ENCODE measurements at regions not wholly inside any gene's neighbourhood (a gene's known extent, or its start where the extent isn't known, plus 50 kb on each side); places are given as distances from the start of the nearest gene placed in this dataset.

GRCh38 chr5:120999550-120999949 is 535.5 kb downstream of the PRR16 start (continued):
- TF ChIP-seq NR2F6 (IDR thresholded peaks at IDR 0.05) (no peak), NR2F6 (CRISPR knock-in tag; IDR thresholded peaks at IDR 0.05) (no peak), ZNF446 (CRISPR knock-in tag; IDR thresholded peaks at IDR 0.05) (no peak), MXI1 (IDR thresholded peaks at IDR 0.05; ENCODE audit: borderline replicate concordance, low read depth, low read length) (no peak), ZNF138 (CRISPR knock-in tag; IDR thresholded peaks at IDR 0.05; ENCODE audit: low read depth) (no peak), SALL1 (CRISPR knock-in tag; IDR thresholded peaks at IDR 0.05) (no peak)
- TF ChIP-seq, protein P1, sequence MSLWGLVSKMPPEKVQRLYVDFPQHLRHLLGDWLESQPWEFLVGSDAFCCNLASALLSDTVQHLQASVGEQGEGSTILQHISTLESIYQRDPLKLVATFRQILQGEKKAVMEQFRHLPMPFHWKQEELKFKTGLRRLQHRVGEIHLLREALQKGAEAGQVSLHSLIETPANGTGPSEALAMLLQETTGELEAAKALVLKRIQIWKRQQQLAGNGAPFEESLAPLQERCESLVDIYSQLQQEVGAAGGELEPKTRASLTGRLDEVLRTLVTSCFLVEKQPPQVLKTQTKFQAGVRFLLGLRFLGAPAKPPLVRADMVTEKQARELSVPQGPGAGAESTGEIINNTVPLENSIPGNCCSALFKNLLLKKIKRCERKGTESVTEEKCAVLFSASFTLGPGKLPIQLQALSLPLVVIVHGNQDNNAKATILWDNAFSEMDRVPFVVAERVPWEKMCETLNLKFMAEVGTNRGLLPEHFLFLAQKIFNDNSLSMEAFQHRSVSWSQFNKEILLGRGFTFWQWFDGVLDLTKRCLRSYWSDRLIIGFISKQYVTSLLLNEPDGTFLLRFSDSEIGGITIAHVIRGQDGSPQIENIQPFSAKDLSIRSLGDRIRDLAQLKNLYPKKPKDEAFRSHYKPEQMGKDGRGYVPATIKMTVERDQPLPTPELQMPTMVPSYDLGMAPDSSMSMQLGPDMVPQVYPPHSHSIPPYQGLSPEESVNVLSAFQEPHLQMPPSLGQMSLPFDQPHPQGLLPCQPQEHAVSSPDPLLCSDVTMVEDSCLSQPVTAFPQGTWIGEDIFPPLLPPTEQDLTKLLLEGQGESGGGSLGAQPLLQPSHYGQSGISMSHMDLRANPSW (CRISPR knock-in tag; IDR thresholded peaks at IDR 0.05; ENCODE audit: borderline replicate concordance): no peak

GRCh38 chr5:121006217-121006616 is 542.1 kb downstream of the PRR16 start:
- Histone ChIP-seq H4K20me1 (ENCODE audit: insufficient read depth, low read length) (no peaks in the 10 kb centered on the region), H3K36me3 (replicated peaks in 1 of 2; ENCODE audit: control insufficient read depth in 1 of 2, insufficient read depth in 2 of 2, low read length in 2 of 2) (no peaks in the 10 kb centered on the region), H3K27ac (ENCODE audit: extremely low read length, insufficient read depth, low read length) (no peak overlapping the region), H3K79me2 (ENCODE audit: insufficient read depth, low read length) (no peaks in the 10 kb centered on the region), H3K4me2 (ENCODE audit: low read depth, low read length) (no peak overlapping the region), H2AFZ (ENCODE audit: low read length) (no peak overlapping the region), H3K4me1 (ENCODE audit: insufficient read depth, low read length) (no peaks in the 10 kb centered on the region), H3K9me3 (ENCODE audit: low read length) (no peaks in the 10 kb centered on the region), H3K4me3 (replicated peaks in 1 of 3; ENCODE audit: insufficient read depth in 1 of 3, low read depth in 2 of 3, low read length in 3 of 3) (no peak overlapping the region), H3K9ac (ENCODE audit: insufficient read depth, low read depth, low read length) (no peak overlapping the region), H3K27me3 (ENCODE audit: control insufficient read depth in 1 of 2, insufficient read depth in 2 of 2, low read length in 2 of 2) (no peaks in the 10 kb centered on the region)
- no TSS peak for BruUV-seq (replicated peaks)
- DNase-seq (ENCODE audit: low spot score) (no peak), FAIRE-seq (no peak), ATAC-seq (no peak)
- no peak for TF ChIP-seq SMARCC2 (IDR thresholded peaks at IDR 0.05)
- TF ChIP-seq E2F5 (CRISPR knock-in tag; conservative IDR thresholded peaks at IDR 0.05): no peak
- no peak for TF ChIP-seq MTA1 (CRISPR knock-in tag; IDR thresholded peaks at IDR 0.05; ENCODE audit: borderline replicate concordance)
- TF ChIP-seq, protein P2, sequence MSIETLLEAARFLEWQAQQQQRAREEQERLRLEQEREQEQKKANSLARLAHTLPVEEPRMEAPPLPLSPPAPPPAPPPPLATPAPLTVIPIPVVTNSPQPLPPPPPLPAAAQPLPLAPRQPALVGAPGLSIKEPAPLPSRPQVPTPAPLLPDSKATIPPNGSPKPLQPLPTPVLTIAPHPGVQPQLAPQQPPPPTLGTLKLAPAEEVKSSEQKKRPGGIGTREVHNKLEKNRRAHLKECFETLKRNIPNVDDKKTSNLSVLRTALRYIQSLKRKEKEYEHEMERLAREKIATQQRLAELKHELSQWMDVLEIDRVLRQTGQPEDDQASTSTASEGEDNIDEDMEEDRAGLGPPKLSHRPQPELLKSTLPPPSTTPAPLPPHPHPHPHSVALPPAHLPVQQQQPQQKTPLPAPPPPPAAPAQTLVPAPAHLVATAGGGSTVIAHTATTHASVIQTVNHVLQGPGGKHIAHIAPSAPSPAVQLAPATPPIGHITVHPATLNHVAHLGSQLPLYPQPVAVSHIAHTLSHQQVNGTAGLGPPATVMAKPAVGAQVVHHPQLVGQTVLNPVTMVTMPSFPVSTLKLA (IDR thresholded peaks at IDR 0.05): no peak
- TF ChIP-seq, protein P3, sequence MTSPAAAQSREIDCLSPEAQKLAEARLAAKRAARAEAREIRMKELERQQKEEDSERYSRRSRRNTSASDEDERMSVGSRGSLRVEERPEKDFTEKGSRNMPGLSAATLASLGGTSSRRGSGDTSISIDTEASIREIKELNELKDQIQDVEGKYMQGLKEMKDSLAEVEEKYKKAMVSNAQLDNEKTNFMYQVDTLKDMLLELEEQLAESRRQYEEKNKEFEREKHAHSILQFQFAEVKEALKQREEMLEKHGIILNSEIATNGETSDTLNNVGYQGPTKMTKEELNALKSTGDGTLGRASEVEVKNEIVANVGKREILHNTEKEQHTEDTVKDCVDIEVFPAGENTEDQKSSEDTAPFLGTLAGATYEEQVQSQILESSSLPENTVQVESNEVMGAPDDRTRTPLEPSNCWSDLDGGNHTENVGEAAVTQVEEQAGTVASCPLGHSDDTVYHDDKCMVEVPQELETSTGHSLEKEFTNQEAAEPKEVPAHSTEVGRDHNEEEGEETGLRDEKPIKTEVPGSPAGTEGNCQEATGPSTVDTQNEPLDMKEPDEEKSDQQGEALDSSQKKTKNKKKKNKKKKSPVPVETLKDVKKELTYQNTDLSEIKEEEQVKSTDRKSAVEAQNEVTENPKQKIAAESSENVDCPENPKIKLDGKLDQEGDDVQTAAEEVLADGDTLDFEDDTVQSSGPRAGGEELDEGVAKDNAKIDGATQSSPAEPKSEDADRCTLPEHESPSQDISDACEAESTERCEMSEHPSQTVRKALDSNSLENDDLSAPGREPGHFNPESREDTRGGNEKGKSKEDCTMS (CRISPR knock-in tag; conservative IDR thresholded peaks at IDR 0.05): no peak
- no peak for TF ChIP-seq MXD1 (CRISPR knock-in tag; IDR thresholded peaks at IDR 0.05)
- no peak for TF ChIP-seq PLRG1 (conservative IDR thresholded peaks at IDR 0.05)
- POLR2A ChIA-PET: no interaction called here
- intact Hi-C loops (cut with micrococcal nuclease; ENCODE audit: unreplicated experiment) (no loop called here), in situ Hi-C loops (cut with HindIII; ENCODE audit: extremely low pct_ligation_motif_present, low pct_unique_long_range_greater_than_20kb) (no loop called here)
- CTCF ChIA-PET (ENCODE audit: low intra/inter-chr PET ratio, low total read pairs): no interaction called here
- WGBS (ENCODE audit: low lambda C conversion rate): 0% methylated on average over 2 of the region's 2 CpGs
